ENCODE measurements at regions not wholly inside any gene's neighbourhood (a gene's known extent, or its start where the extent isn't known, plus 50 kb on each side); places are given as distances from the start of the nearest gene placed in this dataset.

DNA sequence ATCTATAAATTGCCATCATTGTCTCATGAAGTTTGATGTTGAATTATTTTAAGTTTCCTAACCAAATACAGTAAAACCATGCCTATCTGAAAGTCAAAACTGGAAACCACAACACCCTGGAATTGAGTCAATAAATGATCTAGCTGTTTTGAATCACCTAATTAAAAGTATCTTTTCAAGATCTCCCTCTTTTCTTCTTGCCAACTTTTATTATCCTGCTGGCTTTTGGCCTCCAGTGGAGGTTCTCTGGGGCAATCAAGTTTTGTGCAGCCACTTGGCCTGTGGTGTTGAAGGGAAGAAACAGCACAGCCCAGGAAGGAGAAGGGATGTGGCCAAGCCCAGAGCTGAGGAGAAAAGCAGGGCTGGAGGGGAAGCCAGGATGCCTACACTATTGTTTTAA, 255.4 kb downstream of the COG6 start:
- no peak for DNase-seq
- Histone ChIP-seq H3K4me3 (no peak overlapping the region), H3K36me3 (ENCODE audit: low read depth) (no peaks in the 10 kb centered on the region), H3K4me1 (ENCODE audit: low read depth) (no peaks in the 10 kb centered on the region), H3K9me3 (no peaks in the 10 kb centered on the region)
- no peak for ATAC-seq
- intact Hi-C loops (cut with DNase I, micrococcal nuclease): no loop called here
- TF ChIP-seq, protein P1, sequence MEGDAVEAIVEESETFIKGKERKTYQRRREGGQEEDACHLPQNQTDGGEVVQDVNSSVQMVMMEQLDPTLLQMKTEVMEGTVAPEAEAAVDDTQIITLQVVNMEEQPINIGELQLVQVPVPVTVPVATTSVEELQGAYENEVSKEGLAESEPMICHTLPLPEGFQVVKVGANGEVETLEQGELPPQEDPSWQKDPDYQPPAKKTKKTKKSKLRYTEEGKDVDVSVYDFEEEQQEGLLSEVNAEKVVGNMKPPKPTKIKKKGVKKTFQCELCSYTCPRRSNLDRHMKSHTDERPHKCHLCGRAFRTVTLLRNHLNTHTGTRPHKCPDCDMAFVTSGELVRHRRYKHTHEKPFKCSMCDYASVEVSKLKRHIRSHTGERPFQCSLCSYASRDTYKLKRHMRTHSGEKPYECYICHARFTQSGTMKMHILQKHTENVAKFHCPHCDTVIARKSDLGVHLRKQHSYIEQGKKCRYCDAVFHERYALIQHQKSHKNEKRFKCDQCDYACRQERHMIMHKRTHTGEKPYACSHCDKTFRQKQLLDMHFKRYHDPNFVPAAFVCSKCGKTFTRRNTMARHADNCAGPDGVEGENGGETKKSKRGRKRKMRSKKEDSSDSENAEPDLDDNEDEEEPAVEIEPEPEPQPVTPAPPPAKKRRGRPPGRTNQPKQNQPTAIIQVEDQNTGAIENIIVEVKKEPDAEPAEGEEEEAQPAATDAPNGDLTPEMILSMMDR (IDR thresholded peaks at IDR 0.05): no peak

DNA sequence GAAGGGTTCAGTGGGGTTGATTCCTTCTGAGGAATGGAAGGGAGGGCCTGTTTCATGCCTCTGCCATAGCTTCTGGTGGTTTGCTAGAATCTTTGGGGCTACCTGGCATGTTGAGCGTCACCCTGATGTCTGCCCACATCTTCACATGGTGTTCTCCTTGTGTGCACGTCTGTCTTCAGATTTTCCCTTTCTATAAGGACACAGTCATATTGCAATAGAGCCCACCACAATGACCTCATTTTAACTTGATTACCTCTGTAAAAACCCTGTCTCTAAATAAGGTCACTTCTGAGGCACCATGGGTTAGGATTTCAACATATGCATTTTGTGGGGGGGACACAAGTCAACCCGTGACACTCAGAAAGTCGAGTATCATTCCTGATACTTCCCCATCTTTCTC, 257.9 kb downstream of the COG6 start:
- DNase-seq (no peak), ATAC-seq (no peak)
- no peaks in the 10 kb centered on the region for H3K9me3 ChIP-seq

DNA sequence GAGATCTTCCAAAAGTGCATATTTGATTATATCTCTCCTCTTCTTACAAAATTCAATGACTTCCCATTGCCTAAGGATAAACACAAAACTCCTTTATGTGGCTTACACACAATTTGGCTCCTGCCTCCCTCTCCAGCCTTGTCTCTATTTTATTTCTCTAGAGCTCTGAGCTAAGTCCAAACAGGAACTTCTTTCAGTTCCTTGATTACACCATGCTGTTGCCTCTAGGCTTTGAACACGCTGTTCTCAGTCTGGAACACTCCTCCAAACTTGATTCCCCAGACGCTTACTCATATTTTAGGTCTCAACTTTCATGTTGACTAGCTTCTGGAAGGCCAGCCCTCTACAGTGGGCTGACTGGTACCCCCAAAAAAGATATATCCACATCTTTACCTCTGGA, 258.5 kb downstream of the COG6 start:
- no peaks in the 10 kb centered on the region for H3K4me1 ChIP-seq (ENCODE audit: low read depth)
- DNase-seq (no peak), ATAC-seq (no peak)
- intact Hi-C loops (cut with DNase I, micrococcal nuclease): no loop called here
- H3K9me3 ChIP-seq: no peaks in the 10 kb centered on the region
- TF ChIP-seq, protein P1 (IDR thresholded peaks at IDR 0.05): no peak
- no peak overlapping the region for H3K4me3 ChIP-seq
- H3K36me3 ChIP-seq (ENCODE audit: low read depth): no peaks in the 10 kb centered on the region

More for the DNA sequence above, 257.9 kb downstream of the COG6 start:
- Histone ChIP-seq H3K36me3 (ENCODE audit: low read depth) (no peaks in the 10 kb centered on the region), H3K4me1 (ENCODE audit: low read depth) (no peaks in the 10 kb centered on the region), H3K4me3 (no peak overlapping the region)
- TF ChIP-seq, protein P1 (IDR thresholded peaks at IDR 0.05): no peak
- intact Hi-C loops (cut with DNase I, micrococcal nuclease): no loop called here

DNA sequence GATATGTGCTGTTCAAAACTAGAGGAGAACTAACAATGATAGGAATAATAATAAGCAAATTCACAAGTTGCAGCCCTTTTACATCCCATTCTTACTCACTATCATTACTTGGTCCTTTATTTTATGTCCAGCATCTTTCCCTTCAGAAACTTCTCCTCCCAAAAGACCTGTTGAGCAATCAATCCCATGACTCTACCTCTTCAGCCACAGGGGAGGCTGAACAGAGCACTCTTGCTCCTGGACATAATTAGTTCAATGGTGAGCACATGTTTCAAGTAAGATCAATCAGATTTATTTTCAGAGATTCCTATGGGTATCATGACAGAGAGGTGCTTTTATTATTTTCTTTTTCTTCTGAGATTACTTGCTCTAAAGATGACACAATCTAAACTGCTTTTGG, 260.0 kb downstream of the COG6 start:
- DNase-seq (no peak), ATAC-seq (no peak)
- TF ChIP-seq, protein P1 (IDR thresholded peaks at IDR 0.05): no peak
- Histone ChIP-seq H3K9me3 (no peaks in the 10 kb centered on the region), H3K4me1 (ENCODE audit: low read depth) (no peaks in the 10 kb centered on the region), H3K4me3 (no peak overlapping the region), H3K36me3 (ENCODE audit: low read depth) (no peaks in the 10 kb centered on the region)
- intact Hi-C loops (cut with DNase I, micrococcal nuclease): no loop called here

DNA sequence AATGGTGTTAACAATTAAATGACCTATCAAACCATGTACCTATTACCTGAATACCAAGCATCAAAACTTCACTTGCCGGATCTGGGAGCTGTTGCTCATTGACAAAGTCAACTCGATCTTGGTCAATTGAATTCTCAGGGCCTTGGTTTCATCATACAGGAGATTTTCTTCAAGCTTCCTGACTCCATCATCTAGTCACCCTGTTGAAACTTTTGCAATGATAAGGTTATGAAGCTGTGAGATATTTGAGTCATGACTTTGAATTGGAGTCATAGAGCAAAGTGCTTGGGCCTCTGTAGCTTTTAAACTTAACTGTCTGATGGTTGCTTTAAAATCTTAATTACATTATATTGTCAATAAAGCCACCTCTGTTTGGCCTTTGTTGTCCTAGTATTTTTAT, 260.9 kb downstream of the COG6 start:
- intact Hi-C loops (cut with DNase I, micrococcal nuclease): no loop called here

More for the DNA sequence above, 260.9 kb downstream of the COG6 start:
- DNase-seq (no peak), ATAC-seq (no peak)
- Histone ChIP-seq H3K9me3 (peaks cover 1% of the 10 kb centered on the region), H3K4me3 (no peak overlapping the region), H3K36me3 (ENCODE audit: low read depth) (no peaks in the 10 kb centered on the region), H3K4me1 (ENCODE audit: low read depth) (no peaks in the 10 kb centered on the region)
- TF ChIP-seq, protein P1 (IDR thresholded peaks at IDR 0.05): no peak

Data from mucosa of descending colon (tissue), 3 donors.